AG20443 (cell line): ENCODE measurements at regions not wholly inside any gene's neighbourhood (a gene's known extent, or its start where the extent isn't known, plus 50 kb on each side); places are given as distances from the start of the nearest gene placed in this dataset.
"Not testable (repeated sequence)": the region's sequence is repeated elsewhere in the genome, so short reads cannot be mapped to it uniquely, and the experiment has no call there.

Experiments used
- DNase-seq: peaks from one replicate; pipeline ENCODE4 v3.0.0; 2012; ENCODE audit warnings: low spot score, mixed read lengths

GRCh38 chr22:26082866-26083265 lies 86.4 kb upstream of the SEZ6L start:
- no peak for DNase-seq

DNA sequence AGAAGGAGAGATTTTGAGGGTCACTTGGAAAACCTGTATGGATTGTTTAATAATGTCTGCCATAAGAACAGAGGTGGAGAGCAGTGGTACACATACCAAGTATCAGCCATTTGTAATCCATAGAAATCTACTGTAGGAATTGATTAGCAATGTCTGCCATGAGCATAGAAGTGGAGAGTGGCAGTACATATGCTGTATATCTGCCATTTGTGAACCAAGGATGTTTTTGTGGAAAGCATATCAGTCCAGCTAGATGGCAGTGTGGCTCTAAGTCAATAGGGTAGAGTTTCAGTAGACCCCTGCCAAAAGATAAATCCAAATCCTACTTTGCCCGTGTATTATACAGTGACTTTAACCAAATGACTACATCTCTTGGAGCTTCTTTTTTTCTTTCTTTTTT lies 82.9 kb upstream of the SEZ6L start:
- DNase-seq, result peak; percentile 14

GRCh38 chr22:26087816-26088215 lies 81.4 kb upstream of the SEZ6L start:
- no peak for DNase-seq

DNA sequence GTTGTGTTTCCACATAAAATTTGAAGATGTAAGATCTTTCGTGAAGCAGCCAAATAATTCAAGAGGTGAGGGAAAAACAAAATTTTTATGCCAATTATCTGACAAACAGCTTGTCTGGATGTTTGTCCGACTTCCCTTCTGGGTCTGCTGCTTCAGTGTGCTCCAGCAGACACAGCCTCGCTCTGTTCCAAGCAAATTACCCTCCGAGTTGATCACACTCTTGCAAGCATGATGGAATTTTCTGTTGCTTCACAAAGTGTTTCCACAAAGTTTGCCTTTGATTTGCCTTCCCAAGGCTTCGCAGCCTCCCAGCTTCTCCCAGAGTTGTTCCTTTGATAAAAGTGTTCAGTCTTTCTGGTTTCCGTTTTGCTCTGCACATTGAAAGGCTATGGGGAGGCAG lies 78.4 kb upstream of the SEZ6L start:
- no peak for DNase-seq

DNA sequence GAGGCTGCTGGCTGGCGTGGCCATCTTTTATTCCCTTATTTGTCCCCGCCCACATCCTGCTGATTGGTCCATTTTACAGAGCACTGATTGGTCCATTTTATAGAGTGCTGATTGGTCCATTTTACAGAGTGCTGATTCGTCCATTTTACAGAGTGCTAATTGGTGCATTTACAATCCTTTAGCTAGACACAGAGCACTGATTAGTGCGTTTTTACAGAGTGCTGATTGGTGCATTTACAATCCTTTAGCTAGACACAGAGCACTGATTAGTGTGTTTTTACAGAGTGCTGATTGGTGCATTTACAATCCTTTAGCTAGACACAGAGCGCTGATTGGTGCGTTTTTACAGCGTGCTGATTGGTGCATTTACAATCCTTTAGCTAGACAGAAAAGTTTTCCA lies 74.8 kb upstream of the SEZ6L start:
- not testable (repeated sequence) for DNase-seq

DNA sequence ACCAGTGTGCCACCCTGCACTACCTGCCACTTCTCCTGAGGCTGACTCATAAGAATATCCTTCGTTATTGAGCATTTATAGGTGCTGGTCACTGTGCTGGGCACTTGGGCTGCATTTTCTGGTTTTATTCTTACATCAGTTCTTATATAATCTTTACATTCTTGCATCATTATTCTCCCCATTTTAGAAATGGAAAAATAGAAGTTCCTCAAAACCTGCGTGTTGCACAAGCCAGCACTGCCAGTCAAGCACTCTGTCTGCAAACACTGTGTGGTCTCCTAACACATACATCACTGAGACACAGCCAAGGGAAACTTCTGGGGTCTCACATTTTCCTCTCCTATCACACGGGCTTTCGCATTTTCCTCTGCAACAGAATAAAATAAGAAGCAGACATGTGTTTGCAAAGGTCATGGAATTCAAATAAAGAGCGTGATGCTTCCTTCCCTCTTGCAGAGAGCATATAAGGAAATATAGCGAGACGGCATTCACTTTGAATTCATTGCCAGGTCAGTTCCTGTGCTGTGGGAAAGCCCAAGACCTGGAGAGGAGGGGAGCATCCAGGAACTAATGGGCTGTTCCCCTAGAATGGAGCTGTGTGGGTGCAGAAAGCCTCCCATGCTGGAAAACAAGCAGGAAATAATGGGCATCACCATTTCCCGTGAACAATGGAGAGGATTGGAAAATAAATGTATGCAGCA lies 73.9 kb upstream of the SEZ6L start:
- DNase-seq, result no peak

- no peak for DNase-seq
These were observed 71.9 kb upstream of the SEZ6L start for GRCh38 chr22:26097411-26097810.

DNA sequence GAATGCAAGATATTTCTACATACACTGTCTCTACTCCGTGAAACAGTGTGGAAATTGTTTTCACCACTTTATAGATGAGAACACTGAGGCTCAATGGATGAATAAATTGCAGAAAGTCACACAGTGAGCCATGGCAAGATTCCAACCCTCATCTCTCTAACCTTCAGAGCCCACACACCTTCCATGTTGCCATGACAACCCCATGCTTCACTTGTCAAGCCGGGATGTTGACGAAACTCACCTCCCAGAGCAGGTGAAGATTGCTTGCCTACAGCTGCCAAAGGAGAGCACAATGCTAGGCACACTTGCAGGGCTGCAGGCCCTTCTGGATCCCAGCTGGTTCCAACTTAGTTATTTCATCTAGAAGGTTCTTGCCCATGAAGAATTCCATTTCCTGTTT lies 71.4 kb upstream of the SEZ6L start:
- no peak for DNase-seq

- no peak for DNase-seq
These were observed 66.2 kb upstream of the SEZ6L start for GRCh38 chr22:26103023-26103422.

DNA sequence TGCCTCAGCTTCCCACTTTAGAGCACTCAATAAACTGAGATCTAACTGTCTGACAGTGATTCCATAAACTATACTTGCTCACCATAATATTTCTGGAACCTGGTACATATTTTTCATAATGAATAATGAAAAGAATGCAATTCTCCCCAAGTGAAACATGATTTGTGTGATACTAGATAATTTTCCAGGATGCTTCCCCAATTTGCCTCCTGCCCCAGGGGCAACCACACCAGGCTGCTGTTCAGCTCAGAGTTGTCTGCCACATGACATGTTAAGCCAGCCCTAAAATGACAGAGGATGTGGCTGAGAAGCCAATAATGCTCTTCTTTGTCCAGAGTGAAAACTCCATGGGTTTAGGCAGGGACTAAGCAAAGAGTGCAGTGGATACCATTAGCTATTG lies 62.9 kb upstream of the SEZ6L start:
- DNase-seq, result no peak

- no peak for DNase-seq
These were observed 59.5 kb upstream of the SEZ6L start for GRCh38 chr22:26109686-26110315.

DNA sequence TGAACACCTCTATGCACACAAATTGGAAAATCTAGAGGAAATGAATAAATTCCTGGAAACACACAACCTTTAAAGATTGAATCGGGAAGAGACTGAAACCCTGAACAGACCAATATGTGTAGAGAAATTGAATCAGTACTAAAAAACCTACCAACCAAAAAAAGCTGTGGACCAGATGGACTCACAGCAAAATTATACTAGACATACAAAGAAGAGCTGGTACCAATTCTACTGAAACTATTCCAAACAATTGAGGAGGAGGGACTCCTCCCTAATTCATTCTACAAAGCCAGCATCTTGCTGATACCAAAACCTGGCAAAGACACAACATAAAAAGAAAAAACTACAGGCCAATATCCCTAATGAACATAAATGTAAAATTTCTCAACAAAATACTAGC lies 54.4 kb upstream of the SEZ6L start:
- no peak for DNase-seq

DNA sequence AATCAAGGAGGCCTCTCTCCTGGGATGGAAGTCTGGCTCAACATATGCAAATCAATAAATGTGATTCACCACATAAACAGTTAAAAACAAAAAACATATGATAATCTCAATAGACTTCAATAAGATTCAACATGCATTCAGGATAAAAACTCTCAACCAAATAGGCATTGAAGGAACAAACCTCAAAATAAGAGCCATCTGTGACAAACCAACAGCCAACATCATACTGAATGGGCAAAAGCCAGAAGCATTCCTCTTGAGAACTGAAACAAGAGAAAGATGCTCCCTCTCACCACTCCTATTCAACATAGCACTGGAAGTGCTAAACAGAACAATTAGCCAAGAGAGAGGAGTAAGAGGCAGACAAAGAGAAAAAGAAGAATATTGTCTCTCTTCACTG lies 54.0 kb upstream of the SEZ6L start:
- no peak for DNase-seq
